H9 (cell line): ENCODE measurements at regions not wholly inside any gene's neighbourhood (a gene's known extent, or its start where the extent isn't known, plus 50 kb on each side); places are given as distances from the start of the nearest gene placed in this dataset.

Source experiments
- DNase-seq: peaks from one replicate; pipeline ENCODE4 v3.0.0-alpha.2; 2017
- H2AFZ ChIP-seq: one replicate; pipeline ENCODE4 v1.6.1; 2013; ENCODE audit warnings: mild to moderate bottlenecking, low read length, control low read depth, moderate library complexity
- H2AK5ac ChIP-seq: 2 replicates; pipeline ENCODE4 v1.6.1; 2013; ENCODE audit warnings: low read length, control low read depth, mixed read lengths; ENCODE audit not compliant: insufficient read length
- H2BK120ac ChIP-seq: one replicate; pipeline ENCODE4 v1.6.1; 2013; ENCODE audit warnings: low read depth, mild to moderate bottlenecking, low read length, control low read depth, inconsistent platforms; ENCODE audit not compliant: poor library complexity, severe bottlenecking
- H2BK12ac ChIP-seq: 2 replicates; pipeline ENCODE4 v1.6.1; 2013; ENCODE audit warnings: low read length, control low read depth, mixed read lengths, low read depth; ENCODE audit not compliant: insufficient read length
- H2BK15ac ChIP-seq: 2 replicates; pipeline ENCODE4 v1.6.1; 2013; ENCODE audit warnings: low read depth, low read length, control low read depth
- H2BK20ac ChIP-seq: one replicate; pipeline ENCODE4 v1.6.1; 2013; ENCODE audit warnings: low read depth, mild to moderate bottlenecking, low read length, control low read depth, inconsistent platforms; ENCODE audit not compliant: poor library complexity, severe bottlenecking
- H2BK5ac ChIP-seq: 2 replicates; pipeline ENCODE4 v1.6.1; 2013; ENCODE audit warnings: low read length, control low read depth, mixed read lengths; ENCODE audit not compliant: insufficient read length
- H3K14ac ChIP-seq: 2 replicates; pipeline ENCODE4 v1.6.1; 2013; ENCODE audit warnings: low read length, control low read depth; ENCODE audit not compliant: insufficient read depth
- H3K18ac ChIP-seq: 2 replicates; pipeline ENCODE4 v1.6.1; 2013; ENCODE audit warnings: low read depth, mild to moderate bottlenecking, mixed read lengths, low read length, control low read depth; ENCODE audit not compliant: insufficient read length
- H3K23ac ChIP-seq: 2 replicates; pipeline ENCODE4 v1.6.1; 2013; ENCODE audit warnings: low read length, control low read depth, mixed read lengths, low read depth; ENCODE audit not compliant: insufficient read length
- H3K23me2 ChIP-seq: 2 replicates; pipeline ENCODE4 v1.6.1; 2013; ENCODE audit warnings: low read depth, mild to moderate bottlenecking, mixed read lengths, low read length, control low read depth; ENCODE audit not compliant: insufficient read length, poor library complexity, severe bottlenecking
- H3K27ac ChIP-seq: 2 replicates; pipeline ENCODE4 v1.5.1; 2013; ENCODE audit warnings: low read length, control low read depth, mixed read lengths, low read depth; ENCODE audit not compliant: insufficient read length
- H3K27me3 ChIP-seq: 2 replicates; pipeline ENCODE4 v1.6.1; 2013; ENCODE audit warnings: low read length, control low read depth, inconsistent platforms; ENCODE audit not compliant: insufficient read depth
- H3K4ac ChIP-seq: 2 replicates; pipeline ENCODE4 v1.6.1; 2013; ENCODE audit warnings: low read depth, mild to moderate bottlenecking, control low read depth, inconsistent platforms, low read length, moderate library complexity
- H3K4me1 ChIP-seq: 2 replicates; pipeline ENCODE4 v1.6.1; 2013; ENCODE audit warnings: low read length, control low read depth, inconsistent platforms; ENCODE audit not compliant: insufficient read depth
- H3K4me2 ChIP-seq: 2 replicates; pipeline ENCODE4 v1.6.1; 2013; ENCODE audit warnings: low read length, control low read depth, mixed read lengths; ENCODE audit not compliant: insufficient read length, insufficient read depth
- H3K56ac ChIP-seq: 2 replicates; pipeline ENCODE4 v1.6.1; 2013; ENCODE audit warnings: low read depth, mild to moderate bottlenecking, mixed read lengths, low read length, control low read depth; ENCODE audit not compliant: insufficient read length
- H3K79me1 ChIP-seq: 2 replicates; pipeline ENCODE4 v1.6.1; 2013; ENCODE audit warnings: low read depth, mild to moderate bottlenecking, moderate library complexity, low read length, control low read depth, inconsistent platforms; ENCODE audit not compliant: insufficient read depth, poor library complexity, severe bottlenecking
- H3K79me2 ChIP-seq: 2 replicates; pipeline ENCODE4 v1.6.1; 2013; ENCODE audit warnings: low read length, control low read depth, inconsistent platforms; ENCODE audit not compliant: insufficient read depth
- H3K9ac ChIP-seq: 2 replicates; pipeline ENCODE4 v1.6.1; 2013; ENCODE audit warnings: low read length, control low read depth, mixed read lengths; ENCODE audit not compliant: insufficient read length; ENCODE audit errors: extremely low read depth
- H3K9me3 ChIP-seq: one replicate; pipeline ENCODE4 v1.6.1; 2013; ENCODE audit warnings: low read depth, low read length, inconsistent platforms; ENCODE audit not compliant: control insufficient read depth
- H3T11ph ChIP-seq: one replicate; pipeline ENCODE4 v1.6.1; 2013; ENCODE audit warnings: mild to moderate bottlenecking, low read length, control low read depth, inconsistent platforms
- H4K20me1 ChIP-seq: one replicate; pipeline ENCODE4 v1.6.1; 2013; ENCODE audit not compliant: control insufficient read depth, insufficient read length, insufficient read depth
- H4K5ac ChIP-seq: 2 replicates; pipeline ENCODE4 v1.6.1; 2013; ENCODE audit warnings: low read depth, mild to moderate bottlenecking, mixed read lengths, low read length, control low read depth; ENCODE audit not compliant: insufficient read length
- H4K8ac ChIP-seq: replicated peaks from 2 replicates; pipeline ENCODE4 v1.6.1; 2013; ENCODE audit warnings: low read length, control low read depth, mixed read lengths, low read depth; ENCODE audit not compliant: insufficient read length
- H4K91ac ChIP-seq: 2 replicates; pipeline ENCODE4 v1.6.1; 2013; ENCODE audit warnings: low read depth, mild to moderate bottlenecking, moderate library complexity, mixed read lengths, low read length, control low read depth; ENCODE audit not compliant: insufficient read length
- H3K27ac Mint-ChIP-seq, 3 experiments: 2 replicates in 2 of 3; 3 replicates in 1 of 3; pipeline ENCODE4 v1.8.0; 2020 to 2021; ENCODE audit warnings: mixed read lengths in 3 of 3, mild to moderate bottlenecking in 1 of 3, moderate library complexity in 1 of 3
- H3K27me3 Mint-ChIP-seq: 2 replicates; pipeline ENCODE4 v1.8.0; 2021; ENCODE audit warnings: low read depth, mild to moderate bottlenecking, moderate library complexity, mixed read lengths
- H3K36me3 Mint-ChIP-seq, 3 experiments: 2 replicates in 2 of 3; 3 replicates in 1 of 3; pipeline ENCODE4 v1.8.0; 2020 to 2021; ENCODE audit warnings: low read depth in 3 of 3, mixed read lengths in 3 of 3; ENCODE audit not compliant: insufficient read depth in 1 of 3
- H3K4me1 Mint-ChIP-seq, 2 experiments: 2 replicates each; pipeline ENCODE4 v1.8.0; 2020; ENCODE audit warnings: mixed read lengths in 2 of 2
- H3K4me3 Mint-ChIP-seq, 2 experiments: 2 replicates in 1 of 2; 3 replicates in 1 of 2; pipeline ENCODE4 v1.8.0; 2020 to 2021; ENCODE audit warnings: mild to moderate bottlenecking in 2 of 2, mixed read lengths in 2 of 2, moderate library complexity in 1 of 2
- H3K9me3 Mint-ChIP-seq, 2 experiments: 2 replicates in 1 of 2; 3 replicates in 1 of 2; pipeline ENCODE4 v1.8.0; 2020; ENCODE audit warnings: mild to moderate bottlenecking in 2 of 2, mixed read lengths in 2 of 2, moderate library complexity in 1 of 2
- WGBS: extraction: QIAGEN DNeasy Blood & Tissue Kit; methylation state at CpG from one replicate; pipeline ENCODE4 v1.1.7; 2013; ENCODE audit warnings: missing lambda C conversion rate, low lambda C conversion rate, mixed read lengths; ENCODE audit not compliant: insufficient read length; ENCODE audit errors: extremely low coverage; 5-methylcytosine and 5-hydroxymethylcytosine counted together
- TF ChIP-seq, protein P1 (sequence below): fragments of 200-600 bp; sonication (generic); conservative IDR thresholded peaks from 3 replicates; pipeline ENCODE4 v1.8.0; 2021; ENCODE audit warnings: antibody characterized with exemption, mild to moderate bottlenecking

DNA sequence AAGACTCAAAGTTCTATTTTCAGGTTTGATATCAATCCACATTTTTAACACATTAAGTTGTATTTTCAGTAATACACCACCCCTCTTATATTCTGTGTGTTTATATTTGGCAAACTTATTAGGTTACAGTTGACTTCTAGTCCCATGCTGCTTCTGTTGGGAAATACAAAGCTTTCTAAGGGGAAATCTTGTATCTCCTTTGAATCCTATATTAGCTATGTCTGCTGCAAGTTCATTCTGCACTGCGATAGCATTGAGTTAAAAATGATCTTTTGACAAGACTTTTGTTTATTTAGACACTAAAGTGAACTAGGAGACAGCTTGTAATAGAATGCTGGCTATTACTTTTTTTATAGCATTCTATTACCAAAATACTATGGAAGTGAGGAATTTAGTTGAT lies 625.1 kb upstream of the ANKRD30A start:
- WGBS = no CpG with 5 or more reads among the region's 1 CpG
- H2BK5ac ChIP-seq = no peak overlapping the region
- no peak overlapping the region for H4K5ac ChIP-seq

More for the DNA sequence above, 625.1 kb upstream of the ANKRD30A start:
- Mint-ChIP-seq H3K4me3 (no peak overlapping the region), H3K9me3 (no peaks in the 10 kb centered on the region), H3K27me3 (no peaks in the 10 kb centered on the region), H3K4me1 (peaks cover 6 to 8% of the 10 kb centered on the region in 2 experiments), H3K36me3 (no peaks in the 10 kb centered on the region; a peak in 1 of 7 replicates), H3K27ac (no peak overlapping the region)
- Histone ChIP-seq H4K8ac (no peak overlapping the region), H3K4me2 (no peak overlapping the region), H3K27ac (no peak overlapping the region), H2BK120ac (no peak overlapping the region), H2AFZ (no peak overlapping the region), H3K27me3 (no peaks in the 10 kb centered on the region), H3K4ac (no peak overlapping the region), H3K23ac (no peak overlapping the region), H3K9ac (no peak overlapping the region), H3K18ac (no peak overlapping the region), H4K20me1 (no peaks in the 10 kb centered on the region), H3K14ac (no peak overlapping the region), H2BK20ac (no peak overlapping the region), H2BK15ac (no peak overlapping the region), H3K9me3 (no peaks in the 10 kb centered on the region), H4K91ac (no peak overlapping the region), H2BK12ac (no peak overlapping the region), H3K4me1 (no peaks in the 10 kb centered on the region), H3K23me2 (no peaks in the 10 kb centered on the region), H3K79me2 (no peaks in the 10 kb centered on the region), H3T11ph (no peak overlapping the region), H2AK5ac (no peak overlapping the region), H3K79me1 (no peaks in the 10 kb centered on the region), H3K56ac (no peak overlapping the region)
- TF ChIP-seq, protein P1, sequence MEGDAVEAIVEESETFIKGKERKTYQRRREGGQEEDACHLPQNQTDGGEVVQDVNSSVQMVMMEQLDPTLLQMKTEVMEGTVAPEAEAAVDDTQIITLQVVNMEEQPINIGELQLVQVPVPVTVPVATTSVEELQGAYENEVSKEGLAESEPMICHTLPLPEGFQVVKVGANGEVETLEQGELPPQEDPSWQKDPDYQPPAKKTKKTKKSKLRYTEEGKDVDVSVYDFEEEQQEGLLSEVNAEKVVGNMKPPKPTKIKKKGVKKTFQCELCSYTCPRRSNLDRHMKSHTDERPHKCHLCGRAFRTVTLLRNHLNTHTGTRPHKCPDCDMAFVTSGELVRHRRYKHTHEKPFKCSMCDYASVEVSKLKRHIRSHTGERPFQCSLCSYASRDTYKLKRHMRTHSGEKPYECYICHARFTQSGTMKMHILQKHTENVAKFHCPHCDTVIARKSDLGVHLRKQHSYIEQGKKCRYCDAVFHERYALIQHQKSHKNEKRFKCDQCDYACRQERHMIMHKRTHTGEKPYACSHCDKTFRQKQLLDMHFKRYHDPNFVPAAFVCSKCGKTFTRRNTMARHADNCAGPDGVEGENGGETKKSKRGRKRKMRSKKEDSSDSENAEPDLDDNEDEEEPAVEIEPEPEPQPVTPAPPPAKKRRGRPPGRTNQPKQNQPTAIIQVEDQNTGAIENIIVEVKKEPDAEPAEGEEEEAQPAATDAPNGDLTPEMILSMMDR = no peak
- no peak for DNase-seq
